ENCODE measurements at regions not wholly inside any gene's neighbourhood (a gene's known extent, or its start where the extent isn't known, plus 50 kb on each side); places are given as distances from the start of the nearest gene placed in this dataset.

- DNase-seq: no peak
Measured at GRCh38 chr4:54359919-54360650, 131.0 kb downstream of the PDGFRA start.

- DNase-seq: no peak
Measured at GRCh38 chr4:54363037-54363436, 133.9 kb downstream of the PDGFRA start.

GRCh38 chr4:54365691-54366090 lies 136.6 kb downstream of the PDGFRA start:
- no peak for DNase-seq

- DNase-seq: no peak
Measured at GRCh38 chr4:54367059-54367458, 138.0 kb downstream of the PDGFRA start.

- no peak for DNase-seq
Measured at GRCh38 chr4:54368281-54369265, 139.5 kb downstream of the PDGFRA start.

GRCh38 chr4:54371173-54371572 lies 142.1 kb downstream of the PDGFRA start:
- no peak for DNase-seq

- DNase-seq: no peak
Measured at GRCh38 chr4:54372951-54373350, 143.9 kb downstream of the PDGFRA start.

GRCh38 chr4:54373718-54374210 lies 144.7 kb downstream of the PDGFRA start:
- no peak for DNase-seq

GRCh38 chr4:54378461-54378860 lies 149.4 kb downstream of the PDGFRA start:
- no peak for DNase-seq

- DNase-seq: no peak
Measured at GRCh38 chr4:54384152-54384551, 155.1 kb downstream of the PDGFRA start.

- DNase-seq: peak in 1 of 2 donors; percentile 2
Measured at GRCh38 chr4:54384563-54384962, 155.5 kb downstream of the PDGFRA start.

GRCh38 chr4:54386042-54386669 lies 157.1 kb downstream of the PDGFRA start:
- DNase-seq: no peak

- no peak for DNase-seq
Measured at GRCh38 chr4:54386693-54387092, 157.6 kb downstream of the PDGFRA start.

GRCh38 chr4:54390670-54391069 lies 161.6 kb downstream of the PDGFRA start:
- no peak for DNase-seq

GRCh38 chr4:54391104-54391503 lies 162.0 kb downstream of the PDGFRA start:
- DNase-seq: no peak

GRCh38 chr4:54392479-54392878 lies 163.4 kb downstream of the PDGFRA start:
- no peak for DNase-seq

GRCh38 chr4:54393243-54393642 lies 164.2 kb downstream of the PDGFRA start:
- no peak for DNase-seq

- no peak for DNase-seq
Measured at GRCh38 chr4:54395013-54395527, 166.0 kb downstream of the PDGFRA start.

- DNase-seq: no peak
Measured at GRCh38 chr4:54400188-54400587, 171.1 kb downstream of the PDGFRA start.

- DNase-seq: no peak
Measured at GRCh38 chr4:54400802-54401201, 171.7 kb downstream of the PDGFRA start.

- DNase-seq: no peak
Measured at GRCh38 chr4:54402880-54403480, 173.9 kb downstream of the PDGFRA start.

- no peak for DNase-seq
Measured at GRCh38 chr4:54403700-54404453, 174.8 kb downstream of the PDGFRA start.

Data from stimulated activated CD4-positive, alpha-beta T cell treated with anti-CD3 and anti-CD28 coated beads, Interleukin-2, amount 100 ng/mL, for 24 hours (primary cell).